HUES6 (cell line): ENCODE measurements at regions not wholly inside any gene's neighbourhood (a gene's known extent, or its start where the extent isn't known, plus 50 kb on each side); places are given as distances from the start of the nearest gene placed in this dataset.

Experiments
- H3K27ac ChIP-seq: 2 replicates; pipeline ENCODE4 v1.7.0; 2013; ENCODE audit warnings: low read depth, mild to moderate bottlenecking, low read length, inconsistent platforms
- H3K27me3 ChIP-seq: 2 replicates; pipeline ENCODE4 v1.6.1; 2013; ENCODE audit warnings: low read length; ENCODE audit not compliant: control insufficient read depth, insufficient read depth
- H3K36me3 ChIP-seq: 2 replicates; pipeline ENCODE4 v1.6.1; 2013; ENCODE audit warnings: low read length; ENCODE audit not compliant: control insufficient read depth, insufficient read depth
- H3K4me1 ChIP-seq: 2 replicates; pipeline ENCODE4 v1.6.1; 2013; ENCODE audit warnings: low read length; ENCODE audit not compliant: control insufficient read depth, insufficient read depth
- H3K4me3 ChIP-seq: 2 replicates; pipeline ENCODE4 v1.5.1; 2013; ENCODE audit warnings: low read depth, low read length
- H3K9ac ChIP-seq: one replicate; pipeline ENCODE4 v1.6.1; 2013; ENCODE audit warnings: mild to moderate bottlenecking, low read length
- H3K9me3 ChIP-seq: 2 replicates; pipeline ENCODE4 v1.6.1; 2013; ENCODE audit warnings: low read depth, low read length; ENCODE audit not compliant: control insufficient read depth, insufficient read depth

DNA sequence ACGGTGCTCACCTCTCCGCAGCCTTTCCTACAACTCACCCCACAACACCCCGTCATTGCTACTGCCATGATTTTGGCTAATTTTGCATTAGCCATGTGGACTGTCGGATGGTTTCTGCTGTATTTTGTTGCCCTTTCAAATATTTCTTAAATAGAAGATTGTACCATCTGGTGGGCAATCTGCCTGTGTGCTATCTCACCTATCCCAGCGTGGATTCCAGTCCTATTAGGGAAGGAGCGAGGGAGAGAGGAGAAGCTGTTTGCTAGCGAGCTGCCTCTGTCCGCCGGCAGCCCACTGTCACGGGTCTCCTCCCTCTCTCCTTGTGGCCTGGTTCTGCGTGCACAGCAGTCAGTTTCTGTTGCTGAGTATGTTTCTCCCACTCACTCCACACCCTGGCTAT lies 336.2 kb downstream of the TXNL1 start:
- Histone ChIP-seq H3K9ac (no peak overlapping the region), H3K27me3 (no peaks in the 10 kb centered on the region), H3K9me3 (no peaks in the 10 kb centered on the region), H3K36me3 (no peaks in the 10 kb centered on the region), H3K27ac (no peak overlapping the region), H3K4me1 (no peaks in the 10 kb centered on the region), H3K4me3 (no peak overlapping the region)

DNA sequence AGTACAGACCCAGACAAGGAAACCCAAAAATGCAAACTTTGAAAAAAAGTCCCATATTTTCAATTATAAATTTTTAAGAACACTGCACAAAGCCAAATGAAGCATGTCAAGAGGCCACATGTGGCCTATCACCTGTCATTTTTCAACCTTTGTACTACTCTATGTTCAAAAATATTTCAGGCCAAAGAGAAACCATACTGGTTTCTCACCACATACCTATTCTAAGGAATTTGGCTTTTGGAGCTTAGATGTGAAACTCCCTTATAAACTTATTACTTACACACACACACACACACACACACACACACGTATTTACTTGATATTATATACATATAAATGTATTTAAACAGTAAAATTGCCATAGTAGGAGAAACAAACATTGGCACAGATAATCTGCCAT lies 338.7 kb downstream of the TXNL1 start:
- H3K36me3 ChIP-seq: no peaks in the 10 kb centered on the region
- H3K27ac ChIP-seq: no peak overlapping the region
- H3K9me3 ChIP-seq: no peaks in the 10 kb centered on the region
- H3K4me1 ChIP-seq: no peaks in the 10 kb centered on the region
- no peaks in the 10 kb centered on the region for H3K27me3 ChIP-seq
- H3K4me3 ChIP-seq: no peak overlapping the region
- no peak overlapping the region for H3K9ac ChIP-seq

DNA sequence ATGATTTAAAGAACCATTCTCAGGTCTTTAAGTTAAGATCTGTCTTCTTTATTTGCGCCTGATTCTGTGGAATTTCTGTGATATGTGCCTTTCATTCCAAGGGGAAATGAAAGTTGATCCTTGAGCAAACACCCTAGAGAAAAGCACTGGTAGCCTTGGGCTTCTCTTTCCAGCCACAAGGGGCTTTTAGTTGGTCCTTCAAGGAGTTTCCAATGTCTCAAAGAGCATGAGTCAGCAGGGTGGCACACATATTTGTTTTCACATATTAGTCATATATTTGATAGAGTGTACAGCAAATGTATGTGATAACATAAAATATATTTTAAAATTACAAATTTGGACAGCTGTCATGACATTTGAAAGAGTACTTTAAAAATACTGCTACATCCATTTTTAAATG lies 339.5 kb downstream of the TXNL1 start:
- no peak overlapping the region for H3K27ac ChIP-seq
- H3K9ac ChIP-seq: no peak overlapping the region
- no peak overlapping the region for H3K4me3 ChIP-seq
- no peaks in the 10 kb centered on the region for H3K4me1 ChIP-seq
- H3K27me3 ChIP-seq: no peaks in the 10 kb centered on the region
- H3K9me3 ChIP-seq: no peaks in the 10 kb centered on the region
- H3K36me3 ChIP-seq: no peaks in the 10 kb centered on the region

DNA sequence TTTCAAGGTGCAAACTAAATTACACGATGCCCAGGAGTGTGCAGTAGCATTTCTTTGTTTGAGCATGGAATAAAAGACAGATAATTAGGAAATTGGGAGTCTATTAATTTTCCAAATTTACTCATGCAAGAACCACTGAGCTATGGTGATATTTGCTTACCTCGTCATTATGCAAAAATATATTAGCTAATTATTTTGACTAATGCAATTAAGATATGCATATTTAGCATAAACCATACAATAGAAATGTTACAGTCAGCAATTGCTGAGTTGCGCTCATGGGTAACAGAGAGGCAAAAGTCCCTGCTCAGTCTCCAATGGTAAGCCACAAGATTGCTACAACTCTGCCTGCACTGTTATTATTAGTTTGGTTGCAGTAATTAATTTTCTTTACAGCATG lies 342.0 kb downstream of the TXNL1 start:
- H3K4me1 ChIP-seq: no peaks in the 10 kb centered on the region
- no peak overlapping the region for H3K9ac ChIP-seq
- H3K4me3 ChIP-seq: no peak overlapping the region
- H3K36me3 ChIP-seq: no peaks in the 10 kb centered on the region
- no peak overlapping the region for H3K27ac ChIP-seq
- H3K9me3 ChIP-seq: no peaks in the 10 kb centered on the region
- no peaks in the 10 kb centered on the region for H3K27me3 ChIP-seq

DNA sequence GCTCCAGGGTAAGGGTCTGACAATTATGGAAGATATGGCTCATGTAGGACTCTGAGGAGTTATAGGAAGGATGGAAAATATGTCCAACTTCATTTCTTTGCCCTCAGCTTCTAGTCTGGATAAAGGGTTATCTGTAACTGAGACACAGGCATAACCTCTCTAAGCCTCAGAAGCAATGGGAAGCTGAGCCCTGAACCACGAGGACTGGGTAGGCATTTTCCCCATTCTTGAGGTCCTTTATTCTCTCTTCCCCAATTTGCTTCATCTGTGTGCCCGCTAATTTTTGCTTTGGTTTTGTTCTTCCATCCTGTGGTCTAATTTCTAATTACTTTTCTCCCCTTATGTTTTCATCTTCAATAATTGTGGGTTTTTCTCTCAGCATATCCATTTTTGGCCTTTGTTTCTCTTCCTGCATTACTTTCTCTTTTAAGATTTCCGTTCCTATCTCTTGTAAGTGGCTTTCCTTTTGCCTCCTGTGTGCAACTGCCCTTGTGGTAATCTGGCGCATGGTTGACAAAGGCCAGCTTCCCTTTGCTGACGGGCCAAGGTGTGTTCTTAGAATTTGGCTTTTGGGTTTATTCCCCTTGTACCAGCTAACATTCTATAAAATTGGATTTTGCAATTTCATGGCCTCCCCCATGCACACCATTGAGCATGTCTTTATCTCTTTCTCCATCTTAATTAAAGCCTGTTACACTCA lies 343.8 kb downstream of the TXNL1 start:
- no peaks in the 10 kb centered on the region for H3K9me3 ChIP-seq
- no peak overlapping the region for H3K27ac ChIP-seq
- no peak overlapping the region for H3K4me3 ChIP-seq
- no peaks in the 10 kb centered on the region for H3K27me3 ChIP-seq
- H3K9ac ChIP-seq: no peak overlapping the region
- no peaks in the 10 kb centered on the region for H3K36me3 ChIP-seq
- H3K4me1 ChIP-seq: no peaks in the 10 kb centered on the region

DNA sequence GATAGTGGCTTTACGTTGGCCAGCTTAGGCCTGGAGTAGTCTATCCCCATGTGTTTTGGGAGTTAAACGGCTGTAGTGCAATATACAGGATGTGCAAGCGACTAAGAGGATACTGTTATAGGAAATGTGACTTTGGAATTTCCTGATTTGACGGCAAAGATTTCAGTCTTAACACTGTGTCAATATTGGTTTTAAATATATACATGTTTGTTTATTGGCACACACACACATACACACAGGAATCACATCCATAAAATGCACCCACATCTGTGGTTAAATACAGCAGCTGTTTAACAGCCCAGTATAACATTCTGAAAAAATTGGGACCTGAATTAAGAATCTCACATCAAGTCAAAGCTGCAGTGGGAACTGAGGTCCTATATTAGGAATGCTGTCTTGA lies 347.1 kb downstream of the TXNL1 start:
- H3K9me3 ChIP-seq: no peaks in the 10 kb centered on the region
- no peak overlapping the region for H3K27ac ChIP-seq
- H3K9ac ChIP-seq: no peak overlapping the region
- H3K27me3 ChIP-seq: no peaks in the 10 kb centered on the region
- H3K4me3 ChIP-seq: no peak overlapping the region
- H3K36me3 ChIP-seq: no peaks in the 10 kb centered on the region
- no peaks in the 10 kb centered on the region for H3K4me1 ChIP-seq

DNA sequence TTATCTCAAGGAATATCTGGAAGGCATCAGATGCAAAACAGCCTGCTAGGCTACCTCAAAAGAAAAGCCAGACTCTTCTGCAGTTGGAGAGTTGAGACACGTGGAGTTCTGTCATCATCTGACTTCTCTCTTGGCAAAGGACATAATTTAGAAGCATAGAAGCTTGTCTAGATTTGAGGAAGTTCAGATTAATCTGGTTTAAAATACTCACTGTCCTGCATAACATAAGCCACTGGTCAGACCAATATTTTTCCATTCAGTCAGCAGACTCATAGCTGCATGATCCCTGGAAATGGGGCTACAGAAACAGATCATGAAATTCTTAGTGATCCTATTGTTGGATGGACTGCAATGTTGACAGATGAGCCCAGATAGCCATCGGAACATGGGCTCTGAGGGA lies 349.0 kb downstream of the TXNL1 start:
- Histone ChIP-seq H3K9ac (no peak overlapping the region), H3K27ac (no peak overlapping the region), H3K9me3 (no peaks in the 10 kb centered on the region)

DNA sequence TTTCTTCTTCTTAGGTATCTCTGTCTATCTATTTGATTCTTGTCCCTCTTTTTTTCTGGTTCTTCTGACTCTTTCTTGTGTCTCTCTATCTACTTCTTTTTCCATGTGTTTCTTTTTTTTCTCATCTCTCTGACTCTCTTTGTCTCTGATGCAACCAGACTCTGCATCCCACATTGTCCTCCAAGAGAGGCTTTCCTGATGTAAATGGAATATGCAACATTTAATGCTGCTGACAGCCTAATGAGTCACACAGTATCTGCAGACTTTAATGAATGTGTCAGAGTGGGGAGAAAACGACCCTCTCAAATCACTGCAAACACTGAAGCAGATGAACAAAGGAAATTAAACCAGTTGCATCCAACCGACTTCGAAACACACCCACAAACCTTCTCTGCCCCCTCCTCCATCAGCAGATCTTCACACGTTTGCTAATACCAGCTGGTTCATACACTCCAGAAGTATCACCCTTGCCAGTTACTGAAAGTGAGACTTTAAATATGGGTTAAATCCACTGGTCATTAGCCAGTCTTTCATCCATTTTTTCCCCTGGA lies 351.5 kb downstream of the TXNL1 start:
- Histone ChIP-seq H3K27me3 (no peaks in the 10 kb centered on the region), H3K27ac (no peak overlapping the region), H3K9ac (no peak overlapping the region), H3K36me3 (no peaks in the 10 kb centered on the region), H3K4me3 (no peak overlapping the region), H3K9me3 (no peaks in the 10 kb centered on the region), H3K4me1 (no peaks in the 10 kb centered on the region)

More for the DNA sequence above, 349.0 kb downstream of the TXNL1 start:
- H3K4me3 ChIP-seq: no peak overlapping the region
- no peaks in the 10 kb centered on the region for H3K27me3 ChIP-seq
- H3K36me3 ChIP-seq: no peaks in the 10 kb centered on the region
- no peaks in the 10 kb centered on the region for H3K4me1 ChIP-seq

DNA sequence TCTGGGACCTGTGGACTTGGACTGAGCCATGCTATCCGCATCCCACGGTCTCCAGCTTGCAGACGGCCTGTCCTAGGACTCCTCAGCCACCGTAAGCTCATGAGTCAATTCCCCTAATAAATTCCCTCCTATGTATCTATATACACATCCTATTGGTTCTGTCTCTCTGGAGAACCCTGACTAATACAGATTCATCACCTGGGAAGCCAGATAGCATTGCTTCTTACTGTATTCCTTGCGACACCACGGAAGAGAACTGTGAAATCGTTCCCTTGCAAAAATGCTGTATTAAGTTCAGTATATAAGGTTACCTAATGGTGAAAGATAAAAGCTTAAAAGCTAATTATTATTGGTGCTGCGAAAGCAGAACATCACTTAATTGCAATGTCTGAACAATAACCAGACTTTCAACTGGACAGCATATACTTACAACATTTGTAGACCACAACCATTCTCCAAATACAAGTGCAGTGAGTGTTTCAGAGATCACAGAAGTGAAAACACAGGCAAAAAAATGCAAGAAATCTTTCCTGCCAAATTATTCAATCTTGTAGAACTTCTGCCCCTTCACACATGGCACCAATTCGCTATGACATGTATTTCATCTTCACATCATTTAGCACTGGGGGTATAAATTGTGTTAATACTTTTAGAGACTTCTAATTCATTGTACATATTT lies 352.9 kb downstream of the TXNL1 start:
- H3K4me1 ChIP-seq: no peaks in the 10 kb centered on the region
- no peaks in the 10 kb centered on the region for H3K27me3 ChIP-seq
- H3K36me3 ChIP-seq: no peaks in the 10 kb centered on the region
- no peak overlapping the region for H3K9ac ChIP-seq
- H3K4me3 ChIP-seq: no peak overlapping the region
- H3K9me3 ChIP-seq: no peaks in the 10 kb centered on the region
- H3K27ac ChIP-seq: no peak overlapping the region

DNA sequence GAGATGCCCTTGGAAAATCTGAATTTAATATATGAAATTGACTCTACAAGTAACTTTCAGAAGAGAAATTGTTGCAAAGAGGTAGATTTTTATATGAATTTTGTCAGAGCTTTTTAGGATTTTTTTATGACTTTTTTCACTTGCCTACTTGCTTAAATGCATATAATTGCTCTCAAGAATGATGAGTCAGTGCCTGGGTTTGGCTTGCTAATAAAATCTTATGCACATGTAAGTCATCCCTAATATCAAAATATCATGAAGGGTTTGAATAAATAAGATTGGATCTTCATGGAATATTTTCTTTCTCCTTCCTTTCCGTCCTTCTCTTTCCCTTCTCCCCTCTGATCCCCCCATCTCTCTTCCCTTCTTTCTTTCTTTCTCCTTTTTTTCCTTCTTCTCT lies 354.1 kb downstream of the TXNL1 start:
- Histone ChIP-seq H3K9ac (no peak overlapping the region), H3K27me3 (no peaks in the 10 kb centered on the region), H3K4me1 (no peaks in the 10 kb centered on the region), H3K36me3 (no peaks in the 10 kb centered on the region), H3K9me3 (no peaks in the 10 kb centered on the region), H3K27ac (no peak overlapping the region), H3K4me3 (no peak overlapping the region)

DNA sequence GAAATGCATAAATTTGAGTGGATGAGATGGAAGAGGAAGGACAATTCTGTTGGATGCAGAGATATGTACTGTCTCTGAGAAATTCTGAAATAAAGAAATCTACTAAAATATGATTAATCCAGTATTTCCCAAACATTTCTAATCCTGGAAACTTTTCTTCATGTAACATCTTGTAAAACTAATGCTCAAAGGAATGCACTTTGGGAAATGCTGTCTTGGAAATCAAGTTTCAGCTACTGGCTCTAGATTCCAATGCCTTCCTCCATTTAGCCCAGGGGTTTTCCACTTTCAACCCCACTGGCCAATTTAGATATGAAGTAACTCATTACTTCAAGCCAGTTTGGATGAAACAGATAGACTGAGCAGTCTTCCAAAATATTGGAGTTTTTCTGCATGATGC lies 355.1 kb downstream of the TXNL1 start:
- Histone ChIP-seq H3K9me3 (no peaks in the 10 kb centered on the region), H3K27ac (no peak overlapping the region), H3K36me3 (no peaks in the 10 kb centered on the region), H3K9ac (no peak overlapping the region), H3K4me1 (peaks cover 8% of the 10 kb centered on the region; the same call in 1 of the 2 replicates), H3K27me3 (no peaks in the 10 kb centered on the region), H3K4me3 (no peak overlapping the region)
